IMR-90 (cell line): ENCODE measurements at regions not wholly inside any gene's neighbourhood (a gene's known extent, or its start where the extent isn't known, plus 50 kb on each side); places are given as distances from the start of the nearest gene placed in this dataset.

Source experiments
- ATAC-seq: fragments of 200-7000 bp; cut with Tn5 transposase; 2 replicates; pipeline ENCODE4 v1.9.1; 2020; ENCODE audit warnings: low read depth, mild to moderate bottlenecking, moderate library complexity
- BruUV-seq: library from RNA; stranded (reverse); fragments of 400-500 nt; replicated peaks from 2 replicates; lab custom pipeline; 2021; lab: Mats Ljungman, UMichigan
- CTCF ChIA-PET: fragments of 300-600 bp; formaldehyde crosslinking; extraction: SDS; loops from one replicate; lab custom pipeline; 2021; ENCODE audit warnings: antibody characterized with exemption; lab: Yijun Ruan, JAX
- POLR2A ChIA-PET: fragments of 300-600 bp; sonication (Branson Sonifier 250); formaldehyde crosslinking; loops from one replicate; lab custom pipeline; 2022; ENCODE audit warnings: antibody characterized with exemption; ENCODE audit not compliant: unreplicated experiment; lab: Charles Lee
- DNase-seq: peaks from one replicate; pipeline ENCODE4 v3.0.0; 2013
- H2AFZ ChIP-seq: replicated peaks from 2 replicates; pipeline ENCODE3; 2013; ENCODE audit warnings: low read length, mild to moderate bottlenecking; ENCODE audit not compliant: poor library complexity
- H2AK5ac ChIP-seq: 2 replicates; pipeline ENCODE4 v1.6.1; 2013; ENCODE audit warnings: low read depth, low read length, inconsistent platforms
- H2AK9ac ChIP-seq: replicated peaks from 2 replicates; pipeline ENCODE3; 2013; ENCODE audit warnings: mild to moderate bottlenecking, low read depth, low read length, moderate library complexity; ENCODE audit not compliant: poor library complexity
- H2BK120ac ChIP-seq: 2 replicates; pipeline ENCODE4 v1.6.1; 2013; ENCODE audit warnings: low read depth, low read length, inconsistent platforms
- H2BK15ac ChIP-seq: 3 replicates; pipeline ENCODE4 v1.6.1; 2013; ENCODE audit warnings: low read depth, low read length, inconsistent platforms
- H2BK20ac ChIP-seq: 2 replicates; pipeline ENCODE4 v1.6.1; 2013; ENCODE audit warnings: low read depth, mild to moderate bottlenecking, inconsistent platforms, low read length, moderate library complexity
- H2BK5ac ChIP-seq: 2 replicates; pipeline ENCODE4 v1.6.1; 2013; ENCODE audit warnings: mild to moderate bottlenecking, low read depth, low read length, inconsistent platforms; ENCODE audit not compliant: poor library complexity, severe bottlenecking
- H3K14ac ChIP-seq: replicated peaks from 2 replicates; pipeline ENCODE4 v1.6.1; 2013; ENCODE audit warnings: low read depth, low read length, inconsistent platforms
- H3K18ac ChIP-seq: 2 replicates; pipeline ENCODE4 v1.6.1; 2013; ENCODE audit warnings: low read depth, low read length, control low read depth
- H3K23ac ChIP-seq: 2 replicates; pipeline ENCODE4 v1.6.1; 2013; ENCODE audit warnings: low read depth, low read length, inconsistent platforms
- H3K27ac ChIP-seq: 2 replicates; pipeline ENCODE4 v1.5.1; 2013; ENCODE audit warnings: mild to moderate bottlenecking, control low read depth, low read length; ENCODE audit not compliant: insufficient read depth
- H3K27me3 ChIP-seq: 2 replicates; pipeline ENCODE4 v1.6.1; 2013; ENCODE audit warnings: low read length; ENCODE audit not compliant: control insufficient read depth, insufficient read depth
- H3K36me3 ChIP-seq: 2 replicates; pipeline ENCODE4 v1.6.1; 2013; ENCODE audit warnings: low read length, mixed read lengths; ENCODE audit not compliant: control insufficient read depth, insufficient read depth
- H3K4ac ChIP-seq: 2 replicates; pipeline ENCODE4 v1.6.1; 2013; ENCODE audit warnings: low read depth, low read length, inconsistent platforms
- H3K4me1 ChIP-seq: 2 replicates; pipeline ENCODE4 v1.6.1; 2013; ENCODE audit warnings: low read length, mixed read lengths; ENCODE audit not compliant: control insufficient read depth, insufficient read depth
- H3K4me2 ChIP-seq: 2 replicates; pipeline ENCODE4 v1.6.1; 2013; ENCODE audit warnings: low read depth, mild to moderate bottlenecking, control low read depth, low read length, moderate library complexity
- H3K4me3 ChIP-seq: 2 replicates; pipeline ENCODE4 v1.5.1; 2013; ENCODE audit warnings: low read depth, mild to moderate bottlenecking, control low read depth, low read length, moderate library complexity; ENCODE audit not compliant: insufficient read depth
- H3K56ac ChIP-seq: 2 replicates; pipeline ENCODE4 v1.6.1; 2013; ENCODE audit warnings: low read length, inconsistent platforms; ENCODE audit not compliant: insufficient read depth; ENCODE audit errors: extremely low read depth
- H3K79me1 ChIP-seq, 2 experiments: 2 replicates each; pipeline ENCODE4 v1.6.1; 2013; ENCODE audit warnings: low read length in 2 of 2, inconsistent platforms in 1 of 2, low read depth in 1 of 2
- H3K9ac ChIP-seq: 2 replicates; pipeline ENCODE4 v1.6.1; 2013; ENCODE audit warnings: low read depth, low read length, control low read depth
- H3K9me1 ChIP-seq: 2 replicates; pipeline ENCODE4 v1.6.1; 2013; ENCODE audit warnings: low read length, inconsistent platforms; ENCODE audit not compliant: insufficient read depth
- H3K9me3 ChIP-seq: 2 replicates; pipeline ENCODE4 v1.6.1; 2013; ENCODE audit warnings: low read length; ENCODE audit not compliant: control insufficient read depth, insufficient read depth
- H4K20me1 ChIP-seq: 2 replicates; pipeline ENCODE4 v1.6.1; 2013; ENCODE audit warnings: low read length, inconsistent platforms; ENCODE audit not compliant: insufficient read depth
- H4K5ac ChIP-seq: 2 replicates; pipeline ENCODE4 v1.6.1; 2013; ENCODE audit warnings: mild to moderate bottlenecking, low read depth, low read length, control low read depth
- H4K8ac ChIP-seq, 2 experiments: 2 replicates each; pipeline ENCODE4 v1.6.1; 2013; ENCODE audit warnings: low read depth in 2 of 2, low read length in 2 of 2, control low read depth in 1 of 2, inconsistent platforms in 1 of 2
- H4K91ac ChIP-seq: 2 replicates; pipeline ENCODE4 v1.6.1; 2013; ENCODE audit warnings: low read depth, low read length, inconsistent platforms; ENCODE audit not compliant: insufficient read depth
- BHLHE40 ChIP-seq: fragments of 150-350 bp; IDR thresholded peaks from 2 replicates; pipeline ENCODE4 v1.6.1; 2016; ENCODE audit warnings: mild to moderate bottlenecking, low read depth, low read length
- CEBPB ChIP-seq: IDR thresholded peaks from 2 replicates; pipeline ENCODE4 v1.6.1; 2012; ENCODE audit warnings: low read depth, low read length, improper control_type of control experiment
- CHD1 ChIP-seq: IDR thresholded peaks from 2 replicates; pipeline ENCODE4 v1.6.1; 2012; ENCODE audit warnings: low read depth, low read length, improper control_type of control experiment
- FOS ChIP-seq: fragments of 150-350 bp; IDR thresholded peaks from 2 replicates; pipeline ENCODE4 v1.6.1; 2016; ENCODE audit warnings: low read depth, low read length
- MAFK ChIP-seq: IDR thresholded peaks from 2 replicates; pipeline ENCODE4 v1.6.1; 2012; ENCODE audit warnings: low read depth, low read length, improper control_type of control experiment
- MAZ ChIP-seq: IDR thresholded peaks from 2 replicates; pipeline ENCODE4 v1.6.1; 2012; ENCODE audit warnings: low read depth, mild to moderate bottlenecking, low read length, improper control_type of control experiment, moderate library complexity, borderline replicate concordance
- MXI1 ChIP-seq: IDR thresholded peaks from 2 replicates; pipeline ENCODE4 v1.6.1; 2012; ENCODE audit warnings: low read depth, mild to moderate bottlenecking, low read length, moderate library complexity, borderline replicate concordance
- NFE2L2 ChIP-seq: fragments of 150-350 bp; IDR thresholded peaks from 2 replicates; pipeline ENCODE4 v1.6.1; 2016; ENCODE audit warnings: low read depth, mild to moderate bottlenecking, low read length
- POLR2A ChIP-seq: IDR thresholded peaks from 2 replicates; pipeline ENCODE4 v1.6.1; 2012; ENCODE audit warnings: mild to moderate bottlenecking, low read depth, low read length
- RAD21 ChIP-seq: IDR thresholded peaks from 2 replicates; pipeline ENCODE4 v1.6.1; 2012; ENCODE audit warnings: low read length, improper control_type of control experiment
- RCOR1 ChIP-seq: IDR thresholded peaks from 2 replicates; pipeline ENCODE4 v1.6.1; 2012; ENCODE audit warnings: mild to moderate bottlenecking, low read length, improper control_type of control experiment; ENCODE audit not compliant: insufficient replicate concordance
- RFX5 ChIP-seq: IDR thresholded peaks from 2 replicates; pipeline ENCODE4 v1.8.0; 2012; ENCODE audit warnings: low read depth, mild to moderate bottlenecking, low read length, moderate library complexity
- SMC3 ChIP-seq: fragments of 150-350 bp; IDR thresholded peaks from 2 replicates; pipeline ENCODE4 v1.6.1; 2016; ENCODE audit warnings: low read depth, mild to moderate bottlenecking, antibody characterized with exemption, low read length, moderate library complexity
- dilution Hi-C: fragments of 300-500 bp; cut with HindIII; formaldehyde crosslinking; loops from one replicate; pipeline ENCODE4 v1.14.3; 2018; ENCODE audit warnings: low sequenced_read_pairs; ENCODE audit not compliant: unreplicated experiment
- in situ Hi-C: fragments of 300-500 bp; cut with MboI; formaldehyde crosslinking; loops from 3 replicates; pipeline ENCODE4 v1.14.3; 2019; ENCODE audit warnings: low sequenced_read_pairs, inconsistent platforms, mixed read lengths
- intact Hi-C: fragments of 100-400 bp; cut with micrococcal nuclease; formaldehyde crosslinking; loops from 2 replicates; pipeline ENCODE4 v1.10.0; 2022
- TF ChIP-seq, protein P1 (sequence below): fragments of 150-350 bp; IDR thresholded peaks from 2 replicates; pipeline ENCODE4 v1.6.1; 2017; ENCODE audit warnings: mild to moderate bottlenecking, antibody characterized with exemption, low read length, low read depth
- TF ChIP-seq, protein P2 (sequence below): conservative IDR thresholded peaks from 2 replicates; pipeline ENCODE4 v1.5.1; 2012; ENCODE audit warnings: mild to moderate bottlenecking, low read depth, low read length, improper control_type of control experiment
- TF ChIP-seq, protein P3 (sequence below): fragments of 150-350 bp; IDR thresholded peaks from 2 replicates; pipeline ENCODE4 v1.6.1; 2016; ENCODE audit warnings: low read depth, mild to moderate bottlenecking, low read length, moderate library complexity, borderline replicate concordance

DNA sequence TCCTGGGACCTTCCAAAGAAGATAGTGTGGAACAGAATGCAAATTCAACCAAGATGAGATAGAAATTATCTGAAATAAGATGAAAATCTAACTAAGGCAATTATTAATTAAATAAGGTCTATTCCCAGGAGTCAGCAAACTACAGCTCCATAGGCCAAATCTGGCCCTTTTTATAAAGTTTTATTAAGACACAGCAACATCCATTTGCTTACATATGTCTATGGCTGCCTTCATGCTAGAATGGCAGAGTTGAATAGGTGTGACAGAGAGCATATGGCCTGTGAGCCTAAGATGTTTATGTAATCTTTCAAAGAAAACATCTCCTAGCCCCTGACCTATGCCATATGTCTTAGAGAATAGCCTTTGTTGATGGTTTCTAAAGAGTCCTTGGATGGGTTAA, 503.0 kb downstream of the EDEM1 start:
- Histone ChIP-seq H3K27ac (no peak overlapping the region), H3K9ac (no peak overlapping the region), H3K18ac (no peak overlapping the region), H3K27me3 (no peaks in the 10 kb centered on the region), H3K9me1 (no peaks in the 10 kb centered on the region), H2AK9ac (no peak overlapping the region), H3K4me1 (no peaks in the 10 kb centered on the region), H3K23ac (no peak overlapping the region), H2AFZ (no peak overlapping the region), H3K4me3 (no peak overlapping the region), H3K4ac (no peak overlapping the region), H2BK15ac (no peak overlapping the region), H3K79me1 (no peaks in the 10 kb centered on the region), H3K56ac (no peak overlapping the region), H3K9me3 (peaks cover 15% of the 10 kb centered on the region), H2BK120ac (no peak overlapping the region), H3K36me3 (no peaks in the 10 kb centered on the region), H4K8ac (no peak overlapping the region), H2AK5ac (no peak overlapping the region), H4K20me1 (no peaks in the 10 kb centered on the region), H4K91ac (no peak overlapping the region), H4K5ac (no peak overlapping the region), H3K4me2 (no peak overlapping the region), H2BK20ac (no peak overlapping the region), H3K14ac (no peak overlapping the region), H2BK5ac (no peak overlapping the region)
- dilution Hi-C loops: no loop called here
- in situ Hi-C loops: no loop called here
- no peak for DNase-seq
- intact Hi-C loops: no loop called here
- TF ChIP-seq BHLHE40 (no peak), SMC3 (no peak), MAZ (no peak), CHD1 (no peak), RAD21 (no peak), RFX5 (no peak), MAFK (no peak), FOS (no peak), POLR2A (no peak), RCOR1 (no peak), CEBPB (no peak), NFE2L2 (no peak), MXI1 (no peak)
- TF ChIP-seq, protein P1, sequence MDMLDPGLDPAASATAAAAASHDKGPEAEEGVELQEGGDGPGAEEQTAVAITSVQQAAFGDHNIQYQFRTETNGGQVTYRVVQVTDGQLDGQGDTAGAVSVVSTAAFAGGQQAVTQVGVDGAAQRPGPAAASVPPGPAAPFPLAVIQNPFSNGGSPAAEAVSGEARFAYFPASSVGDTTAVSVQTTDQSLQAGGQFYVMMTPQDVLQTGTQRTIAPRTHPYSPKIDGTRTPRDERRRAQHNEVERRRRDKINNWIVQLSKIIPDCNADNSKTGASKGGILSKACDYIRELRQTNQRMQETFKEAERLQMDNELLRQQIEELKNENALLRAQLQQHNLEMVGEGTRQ: no peak
- TF ChIP-seq, protein P2, sequence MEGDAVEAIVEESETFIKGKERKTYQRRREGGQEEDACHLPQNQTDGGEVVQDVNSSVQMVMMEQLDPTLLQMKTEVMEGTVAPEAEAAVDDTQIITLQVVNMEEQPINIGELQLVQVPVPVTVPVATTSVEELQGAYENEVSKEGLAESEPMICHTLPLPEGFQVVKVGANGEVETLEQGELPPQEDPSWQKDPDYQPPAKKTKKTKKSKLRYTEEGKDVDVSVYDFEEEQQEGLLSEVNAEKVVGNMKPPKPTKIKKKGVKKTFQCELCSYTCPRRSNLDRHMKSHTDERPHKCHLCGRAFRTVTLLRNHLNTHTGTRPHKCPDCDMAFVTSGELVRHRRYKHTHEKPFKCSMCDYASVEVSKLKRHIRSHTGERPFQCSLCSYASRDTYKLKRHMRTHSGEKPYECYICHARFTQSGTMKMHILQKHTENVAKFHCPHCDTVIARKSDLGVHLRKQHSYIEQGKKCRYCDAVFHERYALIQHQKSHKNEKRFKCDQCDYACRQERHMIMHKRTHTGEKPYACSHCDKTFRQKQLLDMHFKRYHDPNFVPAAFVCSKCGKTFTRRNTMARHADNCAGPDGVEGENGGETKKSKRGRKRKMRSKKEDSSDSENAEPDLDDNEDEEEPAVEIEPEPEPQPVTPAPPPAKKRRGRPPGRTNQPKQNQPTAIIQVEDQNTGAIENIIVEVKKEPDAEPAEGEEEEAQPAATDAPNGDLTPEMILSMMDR: no peak
- TF ChIP-seq, protein P3, sequence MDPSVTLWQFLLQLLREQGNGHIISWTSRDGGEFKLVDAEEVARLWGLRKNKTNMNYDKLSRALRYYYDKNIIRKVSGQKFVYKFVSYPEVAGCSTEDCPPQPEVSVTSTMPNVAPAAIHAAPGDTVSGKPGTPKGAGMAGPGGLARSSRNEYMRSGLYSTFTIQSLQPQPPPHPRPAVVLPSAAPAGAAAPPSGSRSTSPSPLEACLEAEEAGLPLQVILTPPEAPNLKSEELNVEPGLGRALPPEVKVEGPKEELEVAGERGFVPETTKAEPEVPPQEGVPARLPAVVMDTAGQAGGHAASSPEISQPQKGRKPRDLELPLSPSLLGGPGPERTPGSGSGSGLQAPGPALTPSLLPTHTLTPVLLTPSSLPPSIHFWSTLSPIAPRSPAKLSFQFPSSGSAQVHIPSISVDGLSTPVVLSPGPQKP: no peak
- ChIA-PET CTCF (no interaction called here), POLR2A (no interaction called here)
- BruUV-seq: no TSS peak
- ATAC-seq: no peak
